K562 (cell line): ENCODE measurements at regions not wholly inside any gene's neighbourhood (a gene's known extent, or its start where the extent isn't known, plus 50 kb on each side); places are given as distances from the start of the nearest gene placed in this dataset.

Experiments used
- ATAC-seq: fragments of 200-7000 bp; cut with Tn5 transposase; 3 replicates; pipeline ENCODE4 v1.9.1; 2020; ENCODE audit warnings: moderate library complexity
- BruUV-seq: library from RNA; stranded (reverse); fragments of 400-500 nt; replicated peaks from 2 replicates; lab custom pipeline; 2021; lab: Mats Ljungman, UMichigan
- CTCF ChIA-PET: fragments of 300-600 bp; formaldehyde crosslinking; extraction: SDS; loops from one replicate; lab custom pipeline; 2021; ENCODE audit warnings: low intra/inter-chr PET ratio; lab: Yijun Ruan, JAX
- POLR2A ChIA-PET: fragments of 300-600, 350-650 bp; sonication (Branson Sonifier 250); formaldehyde crosslinking; extraction: SDS; loops from one replicate; lab custom pipeline; 2021; ENCODE audit warnings: antibody characterized with exemption, inconsistent platforms; lab: Yijun Ruan, JAX
- DNase-seq, 4 experiments: peaks; one replicate each; pipeline versions ENCODE4 v3.0.0 to v3.0.0-alpha.2; 2011 to 2018; ENCODE audit warnings: low spot score in 3 of 4, mixed read lengths in 3 of 4; ENCODE audit errors: extremely low read depth in 1 of 4
- FAIRE-seq: peaks from 2 replicates; lab custom pipeline; 2011; peaks lifted over from hg19 to GRCh38; lab: Jason Lieb, UNC
- H2AFZ ChIP-seq: 2 replicates; pipeline ENCODE4 v1.6.0; 2011; ENCODE audit warnings: low read depth, low read length, control low read depth, inconsistent platforms
- H3K27ac ChIP-seq: fragments of 200-600 bp; 3 replicates; pipeline ENCODE4 v1.8.0; 2011; ENCODE audit warnings: low read depth, mild to moderate bottlenecking, control low read depth, inconsistent platforms, low read length, moderate library complexity, mixed read lengths; ENCODE audit errors: extremely low read depth
- H3K27me3 ChIP-seq, 2 experiments: fragments of 300-600 bp in 1 of 2; 2 replicates in 1 of 2; 3 replicates in 1 of 2; pipeline versions ENCODE4 v1.6.0 to v1.8.0; 2011; ENCODE audit warnings: inconsistent platforms in 2 of 2, low read length in 2 of 2, mild to moderate bottlenecking in 1 of 2, mixed read lengths in 1 of 2, moderate library complexity in 1 of 2; ENCODE audit not compliant: control insufficient read depth in 2 of 2, insufficient read depth in 2 of 2
- H3K36me3 ChIP-seq: fragments of 300-600 bp; 3 replicates; pipeline ENCODE4 v1.8.0; 2011; ENCODE audit warnings: mild to moderate bottlenecking, low read length, inconsistent platforms; ENCODE audit not compliant: control insufficient read depth, insufficient read depth
- H3K4me1 ChIP-seq, 2 experiments: fragments of 200-600 bp in 1 of 2; replicated peaks in 1 of 2; 2 replicates in 1 of 2; 3 replicates in 1 of 2; pipeline versions ENCODE4 v1.5.1 to v1.8.0; 2011; ENCODE audit warnings: inconsistent platforms in 2 of 2, low read length in 2 of 2, mild to moderate bottlenecking in 1 of 2, mixed read lengths in 1 of 2, moderate library complexity in 1 of 2; ENCODE audit not compliant: control insufficient read depth in 2 of 2, insufficient read depth in 2 of 2
- H3K4me2 ChIP-seq: 2 replicates; pipeline ENCODE4 v1.6.1; 2011; ENCODE audit warnings: low read length, control low read depth, inconsistent platforms, mixed read lengths; ENCODE audit not compliant: insufficient read depth
- H3K4me3 ChIP-seq: fragments of 200-600 bp; sonication (generic), shearing (Covaris generic); 2 replicates; pipeline ENCODE4 v1.5.1; 2016; ENCODE audit warnings: control low read depth, inconsistent platforms
- H3K79me2 ChIP-seq: fragments of 200-600 bp; 3 replicates; pipeline ENCODE4 v1.8.0; 2011; ENCODE audit warnings: low read length, inconsistent platforms; ENCODE audit not compliant: control insufficient read depth, insufficient read depth
- H3K9ac ChIP-seq, 2 experiments: 2 replicates each; pipeline versions ENCODE4 v1.6.0 to v1.6.1; 2011; ENCODE audit warnings: low read depth in 2 of 2, low read length in 2 of 2, control low read depth in 1 of 2, inconsistent platforms in 1 of 2, mild to moderate bottlenecking in 1 of 2, mixed read lengths in 1 of 2; ENCODE audit not compliant: insufficient read depth in 1 of 2
- H3K9me1 ChIP-seq: one replicate; pipeline ENCODE4 v1.6.0; 2011; ENCODE audit warnings: inconsistent platforms, mild to moderate bottlenecking, low read length, moderate library complexity; ENCODE audit not compliant: control insufficient read depth, insufficient read depth
- H3K9me3 ChIP-seq: replicated peaks from 2 replicates; pipeline ENCODE4 v1.5.1; 2011; ENCODE audit warnings: low read depth, low read length, inconsistent platforms; ENCODE audit not compliant: control insufficient read depth, insufficient read depth
- H4K20me1 ChIP-seq: replicated peaks from 2 replicates; pipeline ENCODE4 v1.6.1; 2011; ENCODE audit warnings: low read length, inconsistent platforms, mixed read lengths; ENCODE audit not compliant: control insufficient read depth, insufficient read depth
- MTA1 ChIP-seq: fragments of 450-650 bp; IDR thresholded peaks from 2 replicates; pipeline ENCODE4 v1.6.1; 2017; ENCODE audit warnings: borderline replicate concordance
- SLC30A9 ChIP-seq: fragments of 250-450 bp; sonication (Bioruptor Pico); IDR thresholded peaks from 2 replicates; pipeline ENCODE4 v1.8.0; 2022; ENCODE audit warnings: mild to moderate bottlenecking, moderate library complexity
- TCFL5 ChIP-seq: fragments of 250-450 bp; sonication (Bioruptor Pico); conservative IDR thresholded peaks from 2 replicates; pipeline ENCODE4 v1.6.1; 2021; ENCODE audit warnings: mild to moderate bottlenecking, moderate library complexity, matching md5 sums
- TFE3 ChIP-seq: fragments of 450-650 bp; formaldehyde crosslinking; IDR thresholded peaks from 2 replicates; pipeline ENCODE4 v1.4.0; 2020; ENCODE audit warnings: mild to moderate bottlenecking, mixed read lengths
- XRCC5 ChIP-seq: fragments of 200-400 bp; formaldehyde crosslinking; IDR thresholded peaks from 2 replicates; pipeline ENCODE4 v1.6.1; 2017; ENCODE audit warnings: low read depth, mild to moderate bottlenecking, low read length
- ZBTB7A ChIP-seq: IDR thresholded peaks from 2 replicates; pipeline ENCODE4 v1.6.1; 2011; ENCODE audit warnings: low read depth, mild to moderate bottlenecking, low read length, moderate library complexity, borderline replicate concordance; ENCODE audit not compliant: control insufficient read depth
- ZHX1 ChIP-seq: fragments of 150-350 bp; conservative IDR thresholded peaks from 2 replicates; pipeline ENCODE4 v1.6.1; 2014; ENCODE audit warnings: low read length
- ZNF780A ChIP-seq: fragments of 250-450 bp; sonication (Bioruptor Pico); IDR thresholded peaks from 2 replicates; pipeline ENCODE4 v1.5.0; 2021; ENCODE audit warnings: mild to moderate bottlenecking
- WGBS: fragments of 100-300 bp; shearing (Covaris generic); methylation state at CpG from one replicate; pipeline ENCODE4 v1.1.6; 2016; ENCODE audit warnings: low coverage, mixed read lengths; ENCODE audit not compliant: insufficient coverage; ENCODE audit errors: missing lambda C conversion rate; 5-methylcytosine and 5-hydroxymethylcytosine counted together
- in situ Hi-C: fragments of 300-500 bp; cut with MboI; formaldehyde crosslinking; loops from 4 replicates; pipeline ENCODE4 v1.15.0; 2018; ENCODE audit warnings: inconsistent platforms, mixed read lengths
- intact Hi-C: fragments of 100-400 bp; cut with micrococcal nuclease; formaldehyde crosslinking; loops from 2 replicates; pipeline ENCODE4 v1.14.2; 2022

DNA sequence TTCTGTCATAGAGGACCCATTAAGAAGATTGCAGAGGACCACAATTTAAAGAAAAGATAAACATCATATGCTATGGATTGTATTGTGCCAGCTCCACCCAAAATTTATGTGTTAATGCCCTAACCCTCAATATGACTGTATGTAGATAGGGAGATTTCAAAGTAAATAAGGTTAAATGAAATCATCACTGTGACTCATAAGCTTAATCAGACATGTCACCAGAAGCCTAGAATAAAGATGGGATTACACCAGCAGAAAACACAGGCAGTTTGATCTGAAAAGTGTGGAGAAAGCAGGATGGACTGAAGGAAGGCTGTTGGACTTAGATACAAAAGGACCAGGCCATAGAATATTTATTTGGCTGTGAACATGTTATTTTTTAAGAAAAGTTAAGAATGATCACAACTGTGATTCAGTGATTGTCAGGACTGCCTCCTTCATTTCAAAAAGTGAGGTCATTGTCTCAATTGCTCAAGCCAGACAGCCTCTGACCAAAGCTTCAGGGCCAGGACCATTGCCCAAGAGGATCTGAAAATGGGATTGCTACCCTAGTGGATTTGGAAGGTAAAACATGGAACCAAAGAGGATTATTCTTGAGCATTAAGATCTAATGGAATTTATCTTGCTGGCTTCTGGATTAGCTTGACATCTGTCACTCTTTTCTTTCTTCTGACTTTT is 270.8 kb upstream of the POM121L12 start (continued):
- TF ChIP-seq ZNF780A (CRISPR knock-in tag) (no peak), XRCC5 (no peak), ZBTB7A (no peak), ZHX1 (no peak), TFE3 (no peak)

DNA sequence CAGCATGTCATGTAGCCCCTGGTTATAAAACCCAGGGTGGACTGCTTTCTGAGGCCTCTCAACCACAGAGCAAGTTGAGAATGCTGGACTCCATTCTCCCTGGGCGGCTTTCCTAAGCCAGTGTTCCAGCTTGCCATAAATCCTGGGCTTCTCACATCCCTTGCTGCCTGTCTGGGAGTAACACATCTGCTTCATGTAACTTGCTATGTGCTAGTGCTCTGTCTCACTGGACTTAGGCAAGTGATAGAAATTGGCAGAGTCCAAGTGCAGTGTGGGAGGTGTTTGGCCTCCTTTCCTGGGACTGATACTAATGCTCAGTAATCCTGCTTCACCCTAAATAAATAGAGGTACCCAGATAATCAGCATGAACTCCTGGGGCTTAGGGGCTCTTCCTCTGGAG is 277.1 kb upstream of the POM121L12 start:
- Histone ChIP-seq H3K36me3 (no peaks in the 10 kb centered on the region), H3K4me1 (no peaks in the 10 kb centered on the region), H4K20me1 (no peaks in the 10 kb centered on the region), H3K27ac (no peak overlapping the region), H3K79me2 (no peaks in the 10 kb centered on the region), H3K9ac (no peak overlapping the region), H3K4me2 (no peak overlapping the region), H3K27me3 (no peaks in the 10 kb centered on the region), H3K9me3 (no peaks in the 10 kb centered on the region), H3K4me3 (no peak overlapping the region), H3K9me1 (no peaks in the 10 kb centered on the region), H2AFZ (no peak overlapping the region)
- ATAC-seq: no peak
- FAIRE-seq: no peak
- DNase-seq: no peak
- TF ChIP-seq MTA1 (no peak), TCFL5 (CRISPR knock-in tag) (no peak), SLC30A9 (CRISPR knock-in tag) (no peak)
- in situ Hi-C loops (no loop called here), intact Hi-C loops (no loop called here)
- no TSS peak for BruUV-seq
- ChIA-PET CTCF (no interaction called here), POLR2A (no interaction called here)
- WGBS: 0% methylated on average over 1 of the region's 1 CpG
